Body of pancreas (tissue), 4 donors: ENCODE measurements at regions not wholly inside any gene's neighbourhood (a gene's known extent, or its start where the extent isn't known, plus 50 kb on each side); places are given as distances from the start of the nearest gene placed in this dataset.

Experiments used
- POLR2A ChIP-seq, 3 donors: fragments of 450-650 bp; IDR thresholded peaks; one replicate each; pipeline ENCODE4 v1.6.1; 2016; ENCODE audit warnings: antibody characterized with exemption in 3 of 3, mild to moderate bottlenecking in 2 of 3
- TF ChIP-seq, protein P1 (sequence below), 7 experiments: fragments of 450-650 bp in 4 of 7; fragments of 200-600 bp in 3 of 7; sonication (generic) in 3 of 7; IDR thresholded peaks; one replicate each; pipeline ENCODE4 v1.5.1; 2016 to 2019; ENCODE audit warnings: antibody characterized with exemption in 7 of 7

DNA sequence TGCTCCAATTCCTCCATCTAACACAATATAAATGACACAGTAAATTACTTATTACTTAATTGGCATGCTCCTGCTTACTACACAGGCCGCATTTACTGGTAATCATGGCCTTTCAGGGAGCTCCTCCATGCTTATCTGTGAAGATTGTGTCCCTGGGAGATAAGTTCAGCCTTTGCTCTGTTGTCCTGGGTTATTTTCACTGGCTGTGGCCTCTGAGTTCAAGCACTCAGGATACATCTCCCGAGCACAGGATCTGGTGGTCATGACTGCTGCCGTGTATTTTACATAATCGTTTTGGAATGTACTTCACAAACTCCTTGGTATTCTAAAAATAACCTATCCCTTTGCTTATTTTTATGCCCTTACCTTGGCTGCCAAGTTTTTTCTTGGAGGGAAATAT, 215.7 kb downstream of the ICE1 start:
- TF ChIP-seq, protein P1, sequence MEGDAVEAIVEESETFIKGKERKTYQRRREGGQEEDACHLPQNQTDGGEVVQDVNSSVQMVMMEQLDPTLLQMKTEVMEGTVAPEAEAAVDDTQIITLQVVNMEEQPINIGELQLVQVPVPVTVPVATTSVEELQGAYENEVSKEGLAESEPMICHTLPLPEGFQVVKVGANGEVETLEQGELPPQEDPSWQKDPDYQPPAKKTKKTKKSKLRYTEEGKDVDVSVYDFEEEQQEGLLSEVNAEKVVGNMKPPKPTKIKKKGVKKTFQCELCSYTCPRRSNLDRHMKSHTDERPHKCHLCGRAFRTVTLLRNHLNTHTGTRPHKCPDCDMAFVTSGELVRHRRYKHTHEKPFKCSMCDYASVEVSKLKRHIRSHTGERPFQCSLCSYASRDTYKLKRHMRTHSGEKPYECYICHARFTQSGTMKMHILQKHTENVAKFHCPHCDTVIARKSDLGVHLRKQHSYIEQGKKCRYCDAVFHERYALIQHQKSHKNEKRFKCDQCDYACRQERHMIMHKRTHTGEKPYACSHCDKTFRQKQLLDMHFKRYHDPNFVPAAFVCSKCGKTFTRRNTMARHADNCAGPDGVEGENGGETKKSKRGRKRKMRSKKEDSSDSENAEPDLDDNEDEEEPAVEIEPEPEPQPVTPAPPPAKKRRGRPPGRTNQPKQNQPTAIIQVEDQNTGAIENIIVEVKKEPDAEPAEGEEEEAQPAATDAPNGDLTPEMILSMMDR (IDR thresholded peaks at IDR 0.05) = no peak
- TF ChIP-seq POLR2A (IDR thresholded peaks at IDR 0.05) = no peak
